ENCODE measurements at regions not wholly inside any gene's neighbourhood (a gene's known extent, or its start where the extent isn't known, plus 50 kb on each side); places are given as distances from the start of the nearest gene placed in this dataset.

GRCh38 chr2:29990129-29990528 lies 68.7 kb upstream of the ALK start:
- TF ChIP-seq REST (IDR thresholded peaks at IDR 0.05; ENCODE audit: insufficient read depth in 1 of 2, low read depth in 2 of 2, low read length in 1 of 2) (no peak), CTCF (IDR thresholded peaks at IDR 0.05) (no peak), POLR2AphosphoS5 (IDR thresholded peaks at IDR 0.05; ENCODE audit: low read depth, low read length) (no peak), TCF7L2 (IDR thresholded peaks at IDR 0.05; ENCODE audit: low read depth, low read length) (no peak), SIN3A (IDR thresholded peaks at IDR 0.05; ENCODE audit: borderline replicate concordance, insufficient read depth, low read depth, low read length) (no peak)

Measured in Panc1 (cell line).